HG03108 (cell line): ENCODE measurements at regions not wholly inside any gene's neighbourhood (a gene's known extent, or its start where the extent isn't known, plus 50 kb on each side); places are given as distances from the start of the nearest gene placed in this dataset.
A peak's percentile ranks its signal among the peaks of the same experiment; 100 is the strongest.

ENCODE experiments used
- ATAC-seq: cut with Tn5 transposase; IDR thresholded peaks from one replicate; pipeline ENCODE4 v1.9.1; 2021; ENCODE audit warnings: moderate library complexity; ENCODE audit not compliant: unreplicated experiment

- no peak for ATAC-seq
Measured at GRCh38 chr3:152190636-152191183, 78.0 kb upstream of the MBNL1 start.

- ATAC-seq = no peak
Measured at GRCh38 chr3:152192050-152192449, 76.7 kb upstream of the MBNL1 start.

- ATAC-seq = peak; percentile 4
Measured at GRCh38 chr3:152192936-152193672, 75.6 kb upstream of the MBNL1 start.

GRCh38 chr3:152193673-152194267 is 75.0 kb upstream of the MBNL1 start:
- ATAC-seq = peak; percentile 44

GRCh38 chr3:152195206-152195605 is 73.5 kb upstream of the MBNL1 start:
- ATAC-seq = no peak

GRCh38 chr3:152196782-152197181 is 71.9 kb upstream of the MBNL1 start:
- peak; percentile 29 for ATAC-seq

GRCh38 chr3:152197451-152197850 is 71.3 kb upstream of the MBNL1 start:
- no peak for ATAC-seq

- ATAC-seq = peak; percentile 34
Measured at GRCh38 chr3:152197937-152198336, 70.8 kb upstream of the MBNL1 start.

GRCh38 chr3:152198665-152199064 is 70.1 kb upstream of the MBNL1 start:
- ATAC-seq = no peak

GRCh38 chr3:152199102-152199840 is 69.5 kb upstream of the MBNL1 start:
- peak; percentile 28 for ATAC-seq

- ATAC-seq = no peak
Measured at GRCh38 chr3:152200476-152201420, 68.0 kb upstream of the MBNL1 start.

GRCh38 chr3:152202976-152203626 is 65.6 kb upstream of the MBNL1 start:
- peak; percentile 32 for ATAC-seq

- no peak for ATAC-seq
Measured at GRCh38 chr3:152203652-152204051, 65.1 kb upstream of the MBNL1 start.

- ATAC-seq = no peak
Measured at GRCh38 chr3:152204218-152204617, 64.5 kb upstream of the MBNL1 start.

GRCh38 chr3:152205097-152205593 is 63.6 kb upstream of the MBNL1 start:
- peak; percentile 36 for ATAC-seq

- ATAC-seq = no peak
Measured at GRCh38 chr3:152206243-152206760, 62.4 kb upstream of the MBNL1 start.

- no peak for ATAC-seq
Measured at GRCh38 chr3:152208439-152208838, 60.3 kb upstream of the MBNL1 start.

- no peak for ATAC-seq
Measured at GRCh38 chr3:152209060-152209459, 59.7 kb upstream of the MBNL1 start.

- no peak for ATAC-seq
Measured at GRCh38 chr3:152209776-152210175, 59.0 kb upstream of the MBNL1 start.

- ATAC-seq = no peak
Measured at GRCh38 chr3:152210697-152211096, 58.0 kb upstream of the MBNL1 start.
